ENCODE measurements at regions not wholly inside any gene's neighbourhood (a gene's known extent, or its start where the extent isn't known, plus 50 kb on each side); places are given as distances from the start of the nearest gene placed in this dataset.
"Not testable (repeated sequence)": the region's sequence is repeated elsewhere in the genome, so short reads cannot be mapped to it uniquely, and the experiment has no call there.

DNA sequence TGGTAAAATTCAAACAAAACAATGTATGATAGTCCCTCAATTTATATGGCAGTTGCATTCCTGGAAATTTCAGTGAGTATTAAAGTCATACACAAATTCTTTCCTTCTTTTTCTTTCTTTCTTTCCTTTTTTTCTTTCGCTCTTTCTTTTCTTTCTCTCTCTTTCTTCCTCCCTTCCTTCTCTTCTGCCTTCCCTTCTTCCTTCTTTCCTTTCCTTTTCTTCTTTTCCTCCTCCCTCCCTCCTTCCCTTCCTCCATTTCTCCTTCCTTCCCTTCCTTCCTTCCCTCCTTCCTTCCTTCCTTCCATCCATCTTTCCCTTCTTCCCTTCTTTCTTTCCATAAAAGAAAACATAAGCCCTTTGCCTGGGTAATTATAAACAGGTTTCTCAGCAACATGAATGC, 58.1 kb upstream of the HSPB3 start:
- intact Hi-C loops (cut with DNase I; ENCODE audit: low total_unique reads), result no loop called here
- TF ChIP-seq, protein P1, sequence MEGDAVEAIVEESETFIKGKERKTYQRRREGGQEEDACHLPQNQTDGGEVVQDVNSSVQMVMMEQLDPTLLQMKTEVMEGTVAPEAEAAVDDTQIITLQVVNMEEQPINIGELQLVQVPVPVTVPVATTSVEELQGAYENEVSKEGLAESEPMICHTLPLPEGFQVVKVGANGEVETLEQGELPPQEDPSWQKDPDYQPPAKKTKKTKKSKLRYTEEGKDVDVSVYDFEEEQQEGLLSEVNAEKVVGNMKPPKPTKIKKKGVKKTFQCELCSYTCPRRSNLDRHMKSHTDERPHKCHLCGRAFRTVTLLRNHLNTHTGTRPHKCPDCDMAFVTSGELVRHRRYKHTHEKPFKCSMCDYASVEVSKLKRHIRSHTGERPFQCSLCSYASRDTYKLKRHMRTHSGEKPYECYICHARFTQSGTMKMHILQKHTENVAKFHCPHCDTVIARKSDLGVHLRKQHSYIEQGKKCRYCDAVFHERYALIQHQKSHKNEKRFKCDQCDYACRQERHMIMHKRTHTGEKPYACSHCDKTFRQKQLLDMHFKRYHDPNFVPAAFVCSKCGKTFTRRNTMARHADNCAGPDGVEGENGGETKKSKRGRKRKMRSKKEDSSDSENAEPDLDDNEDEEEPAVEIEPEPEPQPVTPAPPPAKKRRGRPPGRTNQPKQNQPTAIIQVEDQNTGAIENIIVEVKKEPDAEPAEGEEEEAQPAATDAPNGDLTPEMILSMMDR (IDR thresholded peaks at IDR 0.05 in 4 of 5, conservative IDR thresholded peaks at IDR 0.05 in 1 of 5), result no peak
- TF ChIP-seq POLR2A (IDR thresholded peaks at IDR 0.05), result no peak

DNA sequence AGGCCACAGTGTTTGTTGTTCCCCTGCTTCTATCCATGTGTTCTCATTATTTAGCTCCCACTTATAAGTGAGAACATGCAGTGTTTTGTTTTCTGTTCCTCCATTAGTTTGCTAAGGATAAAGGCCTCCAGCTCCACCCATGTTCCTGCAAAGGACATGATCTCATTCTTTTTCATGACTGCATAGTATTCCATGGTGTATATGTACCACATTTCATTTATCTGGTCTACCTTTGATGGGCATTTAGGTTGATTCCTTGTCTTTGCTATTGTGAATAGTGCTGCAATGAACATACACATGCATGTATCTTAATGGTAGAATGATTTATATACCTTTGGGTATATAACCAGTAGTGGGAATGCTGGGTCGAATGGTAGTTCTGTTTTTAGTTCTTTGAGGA, 62.5 kb upstream of the HSPB3 start:
- H3K27ac ChIP-seq; DNase-seq; intact Hi-C loops (cut with DNase I; ENCODE audit: low total_unique reads); in situ Hi-C loops (cut with MboI; ENCODE audit: low sequenced_read_pairs in 4 of 4); H3K36me3 ChIP-seq; H3K27me3 ChIP-seq; H3K9me3 ChIP-seq; H3K4me1 ChIP-seq; H3K4me3 ChIP-seq; ATAC-seq: not testable (repeated sequence)

More for the DNA sequence above, 58.1 kb upstream of the HSPB3 start:
- Histone ChIP-seq H3K9me3 (no peaks in the 10 kb centered on the region), H3K27me3 (no peaks in the 10 kb centered on the region), H3K4me1 (no peaks in the 10 kb centered on the region), H3K4me3 (no peak overlapping the region), H3K27ac (no peak overlapping the region), H3K36me3 (no peaks in the 10 kb centered on the region)
- no peak for DNase-seq
- ATAC-seq, result no peak
- in situ Hi-C loops (cut with MboI; ENCODE audit: low sequenced_read_pairs in 4 of 4), result no loop called here

DNA sequence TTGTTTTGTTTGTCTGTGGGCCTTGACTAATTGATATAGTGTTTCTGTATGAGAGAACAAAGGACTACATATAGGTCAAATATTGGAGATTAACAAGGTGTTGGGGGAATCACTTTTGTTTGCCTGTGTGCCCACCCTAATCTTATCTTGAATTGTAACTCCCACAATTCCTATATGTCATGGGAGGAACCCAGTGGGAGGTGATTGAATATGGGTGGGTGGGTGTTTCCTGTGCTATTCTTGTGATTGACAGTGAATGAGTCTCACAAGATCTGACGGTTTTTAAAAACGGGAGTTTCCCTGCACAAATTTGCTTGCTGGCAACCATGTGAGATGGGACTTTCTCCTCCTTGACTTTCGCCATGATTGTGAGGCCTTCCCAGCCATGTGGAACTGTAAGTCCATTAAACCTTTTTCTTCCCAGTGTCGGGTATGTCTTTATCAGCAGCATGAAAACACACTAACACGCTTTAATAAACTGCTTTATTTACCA, 64.9 kb upstream of the HSPB3 start:
- no peaks in the 10 kb centered on the region for H3K9me3 ChIP-seq
- no peak for ATAC-seq
- H3K4me3 ChIP-seq, result no peak overlapping the region
- no peaks in the 10 kb centered on the region for H3K27me3 ChIP-seq
- no peak overlapping the region for H3K27ac ChIP-seq
- in situ Hi-C loops (cut with MboI; ENCODE audit: low sequenced_read_pairs in 4 of 4), result no loop called here
- no peak for DNase-seq
- no peaks in the 10 kb centered on the region for H3K36me3 ChIP-seq
- H3K4me1 ChIP-seq, result peaks cover 0 to 15% of the 10 kb centered on the region in 2 donors
- TF ChIP-seq, protein P1 (IDR thresholded peaks at IDR 0.05 in 4 of 5, conservative IDR thresholded peaks at IDR 0.05 in 1 of 5), result no peak
- intact Hi-C loops (cut with DNase I; ENCODE audit: low total_unique reads), result no loop called here

DNA sequence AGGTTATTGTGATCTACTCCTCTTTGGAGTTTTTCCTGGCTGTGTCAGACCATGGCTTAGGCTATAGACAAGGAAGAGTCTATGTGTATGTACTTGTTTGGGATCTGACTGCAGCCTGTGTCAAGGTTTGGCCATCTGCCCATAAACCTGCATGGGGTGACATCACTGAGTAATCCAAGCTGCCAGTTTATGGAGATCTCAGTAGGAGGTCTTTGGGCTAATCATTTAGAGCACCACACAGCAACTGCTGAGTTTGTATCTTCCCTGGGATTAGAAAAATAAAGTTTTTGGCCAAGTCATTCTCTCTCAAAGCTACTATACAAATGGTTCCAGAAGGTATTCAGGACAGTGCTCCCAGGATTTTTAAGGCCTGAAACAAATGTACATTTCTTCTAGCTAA, 65.5 kb upstream of the HSPB3 start:
- DNase-seq (no peak), ATAC-seq (no peak)
- in situ Hi-C loops (cut with MboI; ENCODE audit: low sequenced_read_pairs in 4 of 4), result no loop called here

DNA sequence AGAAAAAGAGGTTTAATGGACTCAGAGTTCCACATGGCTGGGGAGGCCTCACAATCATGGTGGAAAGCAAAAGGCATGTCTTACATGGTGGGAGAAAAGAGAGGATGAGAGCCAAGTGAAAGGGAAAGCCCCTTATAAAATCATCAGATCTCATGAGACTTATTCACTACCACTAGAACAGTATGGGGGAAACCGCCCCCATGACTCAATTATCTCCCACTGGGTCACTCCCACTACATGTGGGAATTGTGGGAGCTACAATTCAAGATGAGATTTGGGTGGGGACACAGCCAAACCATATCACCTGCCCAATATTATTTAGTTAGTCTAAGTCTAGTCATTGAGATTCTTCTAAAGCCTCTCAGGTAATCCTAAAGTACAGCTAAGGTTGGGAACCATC, 66.1 kb upstream of the HSPB3 start:
- H3K4me3 ChIP-seq; H3K9me3 ChIP-seq; H3K27ac ChIP-seq; intact Hi-C loops (cut with DNase I; ENCODE audit: low total_unique reads); ATAC-seq; H3K27me3 ChIP-seq; H3K36me3 ChIP-seq; in situ Hi-C loops (cut with MboI; ENCODE audit: low sequenced_read_pairs in 4 of 4); DNase-seq: not testable (repeated sequence)
- peaks cover 0 to 15% of the 10 kb centered on the region in 2 donors for H3K4me1 ChIP-seq

More for the DNA sequence above, 65.5 kb upstream of the HSPB3 start:
- Histone ChIP-seq H3K27ac (no peak overlapping the region), H3K9me3 (no peaks in the 10 kb centered on the region), H3K4me3 (no peak overlapping the region), H3K4me1 (peaks cover 0 to 15% of the 10 kb centered on the region in 2 donors), H3K36me3 (no peaks in the 10 kb centered on the region), H3K27me3 (no peaks in the 10 kb centered on the region)
- no peak for TF ChIP-seq POLR2A (IDR thresholded peaks at IDR 0.05)
- intact Hi-C loops (cut with DNase I; ENCODE audit: low total_unique reads), result no loop called here

DNA sequence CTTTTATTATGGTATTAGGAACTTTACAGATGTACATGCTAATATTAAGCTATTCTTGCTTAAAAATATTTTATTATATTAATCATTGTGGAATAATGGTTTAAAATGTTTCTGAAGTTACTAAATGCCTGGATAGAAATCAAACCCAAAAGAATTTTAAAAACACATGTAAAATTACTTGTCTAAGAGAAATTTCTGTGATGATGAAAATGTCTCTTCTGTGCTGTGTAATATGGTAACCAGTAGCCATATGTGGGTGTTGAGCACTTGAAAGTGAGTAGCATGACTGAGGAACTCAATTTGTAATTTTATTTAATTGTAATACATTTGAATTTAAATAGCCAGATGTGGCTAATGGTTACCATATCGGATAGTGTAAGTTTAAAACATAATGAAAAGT, 66.7 kb upstream of the HSPB3 start:
- intact Hi-C loops (cut with DNase I; ENCODE audit: low total_unique reads), result no loop called here
- H3K27me3 ChIP-seq, result no peaks in the 10 kb centered on the region
- no peaks in the 10 kb centered on the region for H3K36me3 ChIP-seq
- no peak overlapping the region for H3K4me3 ChIP-seq
- H3K4me1 ChIP-seq, result peaks cover 0 to 20% of the 10 kb centered on the region in 2 donors
- DNase-seq (no peak), ATAC-seq (no peak)
- TF ChIP-seq, protein P1 (IDR thresholded peaks at IDR 0.05 in 4 of 5, conservative IDR thresholded peaks at IDR 0.05 in 1 of 5), result no peak
- TF ChIP-seq POLR2A (IDR thresholded peaks at IDR 0.05), result no peak
- H3K27ac ChIP-seq, result peak overlapping the region in 2 of 4 donors; percentile 36 to 39
- in situ Hi-C loops (cut with MboI; ENCODE audit: low sequenced_read_pairs in 4 of 4), result no loop called here
- no peaks in the 10 kb centered on the region for H3K9me3 ChIP-seq

Data from gastrocnemius medialis (tissue), 4 donors.